Neural crest cell (in vitro differentiated cells): ENCODE measurements at regions not wholly inside any gene's neighbourhood (a gene's known extent, or its start where the extent isn't known, plus 50 kb on each side); places are given as distances from the start of the nearest gene placed in this dataset.

ENCODE experiments used
- DNase-seq: peaks from one replicate; pipeline ENCODE4 v3.0.0; 2021; ENCODE audit warnings: low read depth, mixed read lengths, low spot score
- H3K27ac Mint-ChIP-seq: one replicate; pipeline ENCODE4 v1.8.0; 2021; ENCODE audit warnings: mild to moderate bottlenecking, mixed read lengths; ENCODE audit not compliant: unreplicated experiment
- H3K27me3 Mint-ChIP-seq: 2 replicates; pipeline ENCODE4 v1.8.0; 2021; ENCODE audit warnings: low read depth, mild to moderate bottlenecking, mixed read lengths
- H3K36me3 Mint-ChIP-seq: 2 replicates; pipeline ENCODE4 v1.8.0; 2021; ENCODE audit warnings: low read depth, mild to moderate bottlenecking, mixed read lengths
- H3K4me1 Mint-ChIP-seq: 2 replicates; pipeline ENCODE4 v1.8.0; 2021; ENCODE audit warnings: mixed read lengths
- H3K4me3 Mint-ChIP-seq: one replicate; pipeline ENCODE4 v1.8.0; 2021; ENCODE audit warnings: mild to moderate bottlenecking, mixed read lengths
- H3K9me3 Mint-ChIP-seq: 2 replicates; pipeline ENCODE4 v1.8.0; 2021; ENCODE audit warnings: mixed read lengths
- TF ChIP-seq, protein P1 (sequence below): fragments of 200-600 bp; sonication (generic); conservative IDR thresholded peaks from 2 replicates; pipeline ENCODE4 v1.5.0; 2021; ENCODE audit warnings: antibody characterized with exemption, mild to moderate bottlenecking

DNA sequence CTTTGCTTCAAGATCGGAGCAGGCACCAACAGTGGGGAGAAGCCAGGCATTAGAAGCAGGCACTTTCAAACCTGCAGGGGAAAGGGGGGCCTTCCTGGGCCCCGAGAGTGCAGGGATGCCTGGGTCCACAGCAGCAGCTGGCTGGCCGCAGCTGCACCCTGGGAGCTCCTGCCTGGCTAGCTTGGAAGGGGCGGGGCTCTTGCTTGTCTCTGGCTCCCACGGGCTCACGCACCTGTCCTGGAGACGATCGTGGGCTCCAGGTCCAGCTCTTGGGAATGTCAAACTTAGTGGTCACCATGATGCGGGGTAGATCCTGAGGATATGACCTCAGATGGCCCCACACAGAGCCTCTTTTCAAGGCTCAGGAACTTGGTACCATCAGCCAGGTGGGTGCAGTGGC, 1673.2 kb downstream of the LRRC4C start:
- no peaks in the 10 kb centered on the region for H3K36me3 Mint-ChIP-seq
- H3K9me3 Mint-ChIP-seq: no peaks in the 10 kb centered on the region
- TF ChIP-seq, protein P1, sequence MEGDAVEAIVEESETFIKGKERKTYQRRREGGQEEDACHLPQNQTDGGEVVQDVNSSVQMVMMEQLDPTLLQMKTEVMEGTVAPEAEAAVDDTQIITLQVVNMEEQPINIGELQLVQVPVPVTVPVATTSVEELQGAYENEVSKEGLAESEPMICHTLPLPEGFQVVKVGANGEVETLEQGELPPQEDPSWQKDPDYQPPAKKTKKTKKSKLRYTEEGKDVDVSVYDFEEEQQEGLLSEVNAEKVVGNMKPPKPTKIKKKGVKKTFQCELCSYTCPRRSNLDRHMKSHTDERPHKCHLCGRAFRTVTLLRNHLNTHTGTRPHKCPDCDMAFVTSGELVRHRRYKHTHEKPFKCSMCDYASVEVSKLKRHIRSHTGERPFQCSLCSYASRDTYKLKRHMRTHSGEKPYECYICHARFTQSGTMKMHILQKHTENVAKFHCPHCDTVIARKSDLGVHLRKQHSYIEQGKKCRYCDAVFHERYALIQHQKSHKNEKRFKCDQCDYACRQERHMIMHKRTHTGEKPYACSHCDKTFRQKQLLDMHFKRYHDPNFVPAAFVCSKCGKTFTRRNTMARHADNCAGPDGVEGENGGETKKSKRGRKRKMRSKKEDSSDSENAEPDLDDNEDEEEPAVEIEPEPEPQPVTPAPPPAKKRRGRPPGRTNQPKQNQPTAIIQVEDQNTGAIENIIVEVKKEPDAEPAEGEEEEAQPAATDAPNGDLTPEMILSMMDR: no peak
- no peak overlapping the region for H3K4me3 Mint-ChIP-seq
- no peak overlapping the region for H3K27ac Mint-ChIP-seq
- H3K27me3 Mint-ChIP-seq: no peaks in the 10 kb centered on the region
- H3K4me1 Mint-ChIP-seq: no peaks in the 10 kb centered on the region
- DNase-seq: no peak

DNA sequence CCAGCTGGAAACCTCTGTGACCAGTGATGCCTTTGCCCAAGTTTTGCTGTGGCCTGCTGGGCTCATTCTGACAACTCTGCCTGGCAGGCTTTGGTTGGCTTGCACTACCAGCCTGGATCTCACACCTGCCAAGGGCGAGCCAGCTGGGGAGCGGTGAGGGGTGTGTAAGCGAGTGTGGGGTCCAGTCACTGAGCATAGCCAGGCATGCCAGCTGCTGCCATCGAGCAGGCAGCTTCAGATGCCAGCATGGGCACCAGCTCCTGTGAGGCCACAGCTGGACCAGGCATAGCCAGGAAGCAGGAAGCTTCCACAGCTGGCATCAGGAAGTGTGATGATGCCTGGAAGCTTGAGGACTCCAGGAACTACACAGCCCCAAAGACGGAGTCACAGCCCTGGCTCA, 1674.6 kb downstream of the LRRC4C start:
- no peaks in the 10 kb centered on the region for H3K4me1 Mint-ChIP-seq
- no peak for DNase-seq

DNA sequence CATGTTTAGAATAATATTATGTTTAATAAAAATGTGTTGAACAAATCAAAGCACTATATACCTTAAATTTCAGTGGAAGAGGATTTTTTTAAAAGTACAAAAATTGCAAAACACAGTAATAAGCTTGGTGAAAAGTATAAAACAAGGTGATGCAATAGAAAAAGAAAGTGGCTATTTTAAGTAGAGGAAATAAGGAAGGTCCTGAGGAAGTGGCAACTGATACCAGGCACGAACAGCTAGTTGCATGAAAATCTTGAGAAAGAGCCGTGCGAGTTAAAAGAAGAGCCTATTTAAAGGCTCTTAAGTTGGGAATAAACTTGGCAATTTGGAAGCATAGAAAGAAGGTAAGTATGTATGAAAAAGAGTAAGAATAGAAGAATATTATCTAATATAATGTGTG, 1679.3 kb downstream of the LRRC4C start:
- Mint-ChIP-seq H3K4me3 (no peak overlapping the region), H3K4me1 (no peaks in the 10 kb centered on the region), H3K27ac (no peak overlapping the region), H3K27me3 (no peaks in the 10 kb centered on the region), H3K9me3 (no peaks in the 10 kb centered on the region), H3K36me3 (no peaks in the 10 kb centered on the region)
- TF ChIP-seq, protein P1: no peak
- DNase-seq: no peak

More for the DNA sequence above, 1674.6 kb downstream of the LRRC4C start:
- Mint-ChIP-seq H3K27ac (no peak overlapping the region), H3K27me3 (no peaks in the 10 kb centered on the region), H3K4me3 (no peak overlapping the region), H3K9me3 (no peaks in the 10 kb centered on the region), H3K36me3 (no peaks in the 10 kb centered on the region)
- TF ChIP-seq, protein P1: no peak

DNA sequence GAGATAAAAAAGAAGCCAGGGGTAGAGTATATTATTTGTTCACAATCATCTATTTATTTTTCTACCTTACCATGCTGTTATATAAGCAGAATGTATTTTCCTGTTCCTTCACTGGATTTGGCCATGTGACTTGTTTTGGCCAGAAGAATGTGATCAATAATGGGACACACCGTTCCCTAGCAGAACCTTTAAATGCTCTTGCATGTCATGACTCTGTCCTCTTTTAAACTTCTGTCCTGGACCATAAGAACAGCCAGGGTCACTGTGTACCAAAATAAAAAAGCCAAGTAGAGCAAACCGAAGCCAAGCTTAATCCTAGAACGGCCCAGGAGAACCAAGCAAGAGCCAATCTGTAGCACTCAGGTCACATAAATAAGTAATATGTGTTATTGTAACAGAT, 1682.4 kb downstream of the LRRC4C start:
- no peak for DNase-seq
- H3K27me3 Mint-ChIP-seq: no peaks in the 10 kb centered on the region
- TF ChIP-seq, protein P1: no peak
- no peak overlapping the region for H3K27ac Mint-ChIP-seq
- peaks cover 3% of the 10 kb centered on the region for H3K9me3 Mint-ChIP-seq
- no peaks in the 10 kb centered on the region for H3K36me3 Mint-ChIP-seq
- H3K4me1 Mint-ChIP-seq: no peaks in the 10 kb centered on the region
- H3K4me3 Mint-ChIP-seq: no peak overlapping the region

DNA sequence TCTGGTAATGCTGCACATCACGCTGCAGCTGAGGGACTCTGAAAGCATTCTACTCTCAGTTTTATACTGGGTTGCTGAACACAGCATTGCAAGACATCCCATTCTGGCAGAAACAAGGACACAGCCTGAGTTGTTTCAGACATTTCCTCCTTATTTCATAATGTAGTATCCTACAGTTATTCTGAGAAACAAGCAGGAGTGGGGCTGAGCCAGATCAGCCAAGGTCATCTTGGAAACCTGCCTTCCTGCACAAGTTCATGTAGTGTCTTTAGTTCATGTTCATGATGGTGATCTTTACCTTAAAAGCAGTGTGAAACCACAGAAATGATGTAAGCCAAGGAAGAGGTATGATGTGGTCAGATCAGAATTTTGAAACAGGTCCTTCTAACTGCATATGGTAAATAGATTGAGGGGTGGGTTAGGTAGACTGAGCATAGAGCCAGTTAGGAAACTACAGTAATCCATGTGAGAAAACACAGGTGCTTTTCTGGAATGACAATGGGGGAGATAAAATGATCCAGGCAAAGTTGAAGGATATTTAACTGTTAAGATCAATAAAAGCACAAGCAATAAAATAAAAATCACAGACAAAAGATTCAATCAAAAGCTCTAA, 1686.8 kb downstream of the LRRC4C start:
- no peak overlapping the region for H3K27ac Mint-ChIP-seq

More for the DNA sequence above, 1686.8 kb downstream of the LRRC4C start:
- no peak overlapping the region for H3K4me3 Mint-ChIP-seq
- no peaks in the 10 kb centered on the region for H3K36me3 Mint-ChIP-seq
- peaks cover 6% of the 10 kb centered on the region for H3K9me3 Mint-ChIP-seq
- no peaks in the 10 kb centered on the region for H3K4me1 Mint-ChIP-seq
- no peaks in the 10 kb centered on the region for H3K27me3 Mint-ChIP-seq
- no peak for DNase-seq
- TF ChIP-seq, protein P1: no peak
